GM18909 (cell line): ENCODE measurements at regions not wholly inside any gene's neighbourhood (a gene's known extent, or its start where the extent isn't known, plus 50 kb on each side); places are given as distances from the start of the nearest gene placed in this dataset.

Experiments used
- ATAC-seq: cut with Tn5 transposase; IDR thresholded peaks from one replicate; pipeline ENCODE4 v1.9.1; 2021; ENCODE audit warnings: mild to moderate bottlenecking; ENCODE audit not compliant: unreplicated experiment, poor library complexity

GRCh38 chr1:90502696-90503095, 214.4 kb downstream of the BARHL2 start:
- no peak for ATAC-seq

- no peak for ATAC-seq
Measured at GRCh38 chr1:90502194-90502593, 214.9 kb downstream of the BARHL2 start.

DNA sequence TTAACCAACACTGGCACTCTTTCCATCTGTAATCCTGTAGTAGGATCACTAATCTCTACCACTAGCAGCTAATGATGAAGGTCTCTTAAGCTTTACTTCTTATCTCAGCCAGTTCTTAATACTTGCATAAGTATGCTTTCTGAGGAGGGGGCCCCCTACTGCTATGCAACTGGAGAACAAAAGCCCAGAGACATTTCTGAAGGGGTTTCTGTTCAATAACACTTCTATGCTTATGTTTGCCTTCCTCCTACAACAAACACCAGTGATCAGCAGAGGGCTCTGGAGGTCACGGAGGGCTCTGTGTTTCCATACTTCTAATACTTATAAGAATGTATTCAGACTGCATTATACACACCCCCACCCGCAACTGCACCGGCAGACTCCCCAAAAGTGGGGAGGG, 215.8 kb downstream of the BARHL2 start:
- ATAC-seq, result no peak

GRCh38 chr1:90494748-90495282, 222.3 kb downstream of the BARHL2 start:
- no peak for ATAC-seq

DNA sequence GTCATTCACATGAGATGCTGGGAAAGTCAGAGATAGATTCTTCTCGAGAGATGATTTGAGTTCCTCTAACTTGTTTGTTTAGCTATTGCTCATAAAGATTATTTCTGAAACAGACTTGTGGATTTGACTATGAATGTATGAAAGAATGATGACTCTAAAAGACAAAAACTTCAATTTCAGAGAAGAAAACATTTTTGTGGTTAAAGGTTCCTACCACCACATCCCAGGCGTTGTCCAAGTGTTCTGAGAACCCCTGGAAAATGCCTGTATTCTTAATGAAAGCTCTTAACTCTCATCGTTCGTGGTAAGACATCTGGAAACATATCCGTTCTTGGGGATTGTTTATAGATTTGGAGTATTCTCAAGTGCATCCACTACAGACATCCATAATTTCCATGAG, 228.7 kb downstream of the BARHL2 start:
- ATAC-seq, result no peak

DNA sequence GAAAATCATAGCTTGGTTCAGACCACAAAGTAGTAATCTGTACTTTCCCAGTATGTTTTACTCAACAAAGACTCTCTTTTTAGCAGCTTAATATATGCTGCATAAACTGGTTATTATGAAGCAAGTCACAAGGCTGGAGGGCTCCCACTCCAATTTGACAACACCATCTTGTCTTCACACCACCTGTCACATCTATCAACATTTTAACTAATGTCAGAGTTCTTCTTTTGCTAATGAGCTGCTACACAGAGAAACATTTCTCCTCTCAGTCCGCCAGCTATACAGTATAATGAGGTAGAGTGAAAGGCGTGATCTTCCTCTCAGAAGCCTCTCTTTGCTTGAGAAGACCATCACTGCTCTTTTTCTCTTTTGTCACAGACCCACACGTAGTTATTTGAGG, 230.1 kb downstream of the BARHL2 start:
- ATAC-seq, result no peak

DNA sequence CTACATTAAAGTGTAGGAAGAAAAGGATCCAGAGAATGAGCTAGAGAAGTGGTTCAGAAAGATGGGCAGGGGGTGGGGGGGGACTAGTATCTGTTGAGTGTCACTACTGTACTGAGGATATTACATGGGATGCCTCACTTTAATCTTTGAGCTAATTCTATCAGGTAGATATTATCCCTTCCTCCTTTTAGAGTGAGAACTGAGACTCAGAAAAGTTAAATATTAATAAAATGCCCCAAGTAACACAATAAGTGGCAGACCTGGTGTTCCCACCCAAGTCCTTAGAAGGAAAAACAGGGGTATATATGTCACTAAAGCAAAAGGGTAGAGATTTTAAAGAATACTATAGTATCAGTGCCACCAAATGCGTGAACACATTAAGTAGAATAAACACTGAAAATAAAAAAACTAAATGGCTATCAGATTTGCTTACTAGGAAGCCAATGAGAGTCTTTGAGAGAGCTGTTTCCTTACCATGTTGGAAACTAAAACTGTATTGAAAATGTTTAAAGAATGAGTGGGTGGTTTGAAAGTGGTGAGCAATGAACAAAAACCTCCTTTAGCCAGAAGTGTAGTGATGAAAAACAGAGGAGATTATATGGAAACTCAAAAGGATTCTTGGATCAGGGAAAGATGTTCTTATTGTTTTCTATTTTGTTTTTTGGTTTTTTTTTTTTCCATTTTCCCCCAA, 230.8 kb downstream of the BARHL2 start:
- ATAC-seq, result peak; percentile 57

GRCh38 chr1:90480271-90480835, 236.7 kb downstream of the BARHL2 start:
- no peak for ATAC-seq

GRCh38 chr1:90476994-90477393, 240.1 kb downstream of the BARHL2 start:
- ATAC-seq, result no peak

DNA sequence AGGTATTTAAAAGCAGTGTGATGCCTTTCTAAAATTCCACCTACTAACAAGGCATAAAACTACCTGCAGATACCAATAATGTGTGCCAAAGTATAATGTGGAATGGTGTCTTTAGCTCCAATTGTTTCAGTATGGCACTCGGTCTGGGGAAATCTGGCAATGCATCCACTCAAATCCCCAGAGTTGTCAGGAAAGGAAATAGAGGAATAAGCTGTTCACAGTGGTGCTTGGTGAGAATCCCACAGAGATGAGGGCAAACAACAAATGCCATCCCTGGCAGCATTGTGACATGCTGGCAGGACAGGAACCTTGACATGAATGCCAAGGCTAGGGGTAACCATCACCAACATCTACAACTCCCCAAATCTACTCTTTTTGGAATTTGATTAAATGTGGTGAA, 240.7 kb downstream of the BARHL2 start:
- no peak for ATAC-seq

DNA sequence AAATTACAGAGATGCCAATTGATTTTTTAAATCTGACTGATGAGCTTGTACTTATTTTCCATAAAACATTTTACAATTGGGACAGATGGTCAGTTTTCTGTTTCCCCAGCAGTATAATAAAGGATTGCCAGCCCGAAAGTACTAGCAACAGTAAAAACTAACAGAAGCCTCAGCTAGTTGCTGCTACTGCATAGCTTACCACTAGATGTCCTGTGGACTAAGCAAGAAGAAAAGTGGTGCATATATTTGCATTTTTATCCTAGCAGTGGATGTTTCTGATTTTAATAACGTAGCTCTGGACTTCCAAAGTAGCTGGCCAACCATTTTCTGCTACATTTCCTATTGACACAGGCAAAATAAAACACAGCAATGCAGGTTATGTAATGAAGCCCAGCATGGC, 241.5 kb downstream of the BARHL2 start:
- no peak for ATAC-seq

GRCh38 chr1:90474731-90475130, 242.4 kb downstream of the BARHL2 start:
- no peak for ATAC-seq

GRCh38 chr1:90474158-90474557, 242.9 kb downstream of the BARHL2 start:
- ATAC-seq, result no peak

- no peak for ATAC-seq
Measured at GRCh38 chr1:90472775-90473174, 244.3 kb downstream of the BARHL2 start.

GRCh38 chr1:90459570-90459969, 257.5 kb downstream of the BARHL2 start:
- ATAC-seq, result no peak

DNA sequence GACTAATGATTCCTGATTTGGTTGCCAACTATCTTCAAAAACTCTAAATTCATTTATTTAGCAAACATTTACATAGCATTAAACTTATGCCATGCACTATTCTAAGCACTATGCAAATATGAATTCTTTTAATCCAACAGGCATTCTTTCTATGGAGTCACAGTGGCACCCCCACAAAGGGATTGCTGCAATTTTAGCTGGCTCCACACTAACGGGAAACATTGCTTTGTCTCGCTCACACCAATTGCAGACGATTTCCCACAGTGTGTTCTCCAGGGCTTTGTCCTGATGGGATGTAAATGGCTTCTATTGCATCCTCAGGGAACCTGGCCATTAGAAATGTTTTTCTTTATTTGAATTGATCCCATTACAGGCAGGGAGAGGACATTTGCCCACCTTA, 259.1 kb downstream of the BARHL2 start:
- no peak for ATAC-seq

GRCh38 chr1:90452491-90452890, 264.6 kb downstream of the BARHL2 start:
- no peak for ATAC-seq

- no peak for ATAC-seq
Measured at GRCh38 chr1:90443354-90443753, 273.7 kb downstream of the BARHL2 start.

DNA sequence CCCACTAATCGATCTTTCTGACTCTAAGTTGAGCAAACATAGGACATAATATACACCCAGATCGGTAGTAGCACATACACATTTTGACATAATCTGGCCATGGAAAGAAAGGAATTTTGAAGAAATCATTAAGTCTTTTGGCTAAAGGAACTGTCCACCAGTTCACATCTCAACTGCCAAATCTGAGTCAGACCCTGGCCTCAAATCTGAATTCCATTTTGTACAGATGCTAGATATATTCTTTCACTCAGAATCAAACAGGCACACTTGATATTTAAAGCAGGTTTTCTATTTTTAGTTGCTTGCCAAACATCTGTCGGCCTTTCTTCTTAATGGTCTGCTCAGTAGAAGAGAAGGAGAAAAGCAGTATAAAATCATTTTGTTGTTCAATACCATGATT, 281.8 kb downstream of the BARHL2 start:
- no peak for ATAC-seq

GRCh38 chr1:90434460-90434859, 282.6 kb downstream of the BARHL2 start:
- ATAC-seq, result no peak

GRCh38 chr1:90417126-90417525, 300.0 kb downstream of the BARHL2 start:
- ATAC-seq, result no peak

GRCh38 chr1:90414201-90414600, 302.9 kb downstream of the BARHL2 start:
- ATAC-seq, result no peak
